Epithelial cell of proximal tubule (primary cell): ENCODE measurements at regions not wholly inside any gene's neighbourhood (a gene's known extent, or its start where the extent isn't known, plus 50 kb on each side); places are given as distances from the start of the nearest gene placed in this dataset.

Experiments
- DNase-seq: peaks from one replicate; pipeline ENCODE4 v3.0.0-alpha.2; 2011; ENCODE audit warnings: low read depth
- H3K4me3 ChIP-seq: 2 replicates; pipeline ENCODE4 v1.5.1; 2011; ENCODE audit warnings: low read depth, mild to moderate bottlenecking, low read length
- CTCF ChIP-seq: conservative IDR thresholded peaks from 2 replicates; pipeline ENCODE4 v1.5.1; 2012; ENCODE audit warnings: low read depth, mild to moderate bottlenecking, low read length

GRCh38 chr7:7090460-7090859 lies 91.9 kb upstream of the C1GALT1 start:
- H3K4me3 ChIP-seq: no peak overlapping the region
- no peak for DNase-seq
- TF ChIP-seq CTCF: no peak

- no peak for TF ChIP-seq CTCF
- DNase-seq: no peak
- no peak overlapping the region for H3K4me3 ChIP-seq
These were observed 84.0 kb upstream of the C1GALT1 start for GRCh38 chr7:7098280-7098818.

- DNase-seq: peak; percentile 95
- no peak overlapping the region for H3K4me3 ChIP-seq
- TF ChIP-seq CTCF: no peak
These were observed 82.7 kb upstream of the C1GALT1 start for GRCh38 chr7:7099584-7100014.

GRCh38 chr7:7100432-7100849 lies 81.9 kb upstream of the C1GALT1 start:
- no peak for DNase-seq
- no peak for TF ChIP-seq CTCF
- no peak overlapping the region for H3K4me3 ChIP-seq

GRCh38 chr7:7102906-7103305 lies 79.4 kb upstream of the C1GALT1 start:
- no peak for TF ChIP-seq CTCF
- H3K4me3 ChIP-seq: no peak overlapping the region
- DNase-seq: no peak

- H3K4me3 ChIP-seq: no peak overlapping the region
- peak; percentile 68 for TF ChIP-seq CTCF
- peak; percentile 38 for DNase-seq
These were observed 78.7 kb upstream of the C1GALT1 start for GRCh38 chr7:7103343-7104313.
